Peyer's patch (tissue), 4 donors: ENCODE measurements at regions not wholly inside any gene's neighbourhood (a gene's known extent, or its start where the extent isn't known, plus 50 kb on each side); places are given as distances from the start of the nearest gene placed in this dataset.

Experiments
- DNase-seq, 3 donors: peaks; one replicate each; pipeline ENCODE4 v3.0.0-alpha.2; 2017 to 2019
- H3K27ac ChIP-seq, 4 donors: fragments of 200-600 bp; sonication (generic); one replicate each; pipeline ENCODE4 v1.5.1; 2016 to 2019
- H3K27me3 ChIP-seq, 2 donors: fragments of 200-600 bp; sonication (generic); one replicate each; pipeline ENCODE4 v1.5.1; 2019
- H3K36me3 ChIP-seq, 3 donors: fragments of 200-600 bp; sonication (generic); one replicate each; pipeline ENCODE4 v1.5.1; 2016 to 2019
- H3K4me1 ChIP-seq, 4 donors: fragments of 200-600 bp; sonication (generic); one replicate each; pipeline ENCODE4 v1.5.1; 2016 to 2019
- H3K4me3 ChIP-seq, 4 donors: fragments of 200-600 bp; sonication (generic); 1 replicate in 3 of 4; 2 replicates in 1 of 4; pipeline ENCODE4 v1.5.1; 2016 to 2019; ENCODE audit warnings: mild to moderate bottlenecking in 1 of 4
- H3K9me3 ChIP-seq, 4 donors: fragments of 200-600 bp; sonication (generic); one replicate each; pipeline ENCODE4 v1.5.1; 2016 to 2019; ENCODE audit warnings: mild to moderate bottlenecking in 1 of 4
- POLR2A ChIP-seq, 2 donors: fragments of 450-650 bp; IDR thresholded peaks; one replicate each; pipeline ENCODE4 v1.5.1; 2017; ENCODE audit warnings: antibody characterized with exemption in 2 of 2, mild to moderate bottlenecking in 2 of 2, moderate library complexity in 2 of 2
- TF ChIP-seq, protein P1 (sequence below), 6 experiments: fragments of 450-650 bp in 4 of 6; fragments of 200-600 bp in 2 of 6; sonication (generic) in 1 of 6; IDR thresholded peaks; one replicate each; pipeline ENCODE4 v1.5.1; 2017 to 2019; ENCODE audit warnings: antibody characterized with exemption in 6 of 6, mild to moderate bottlenecking in 3 of 6, moderate library complexity in 1 of 6

DNA sequence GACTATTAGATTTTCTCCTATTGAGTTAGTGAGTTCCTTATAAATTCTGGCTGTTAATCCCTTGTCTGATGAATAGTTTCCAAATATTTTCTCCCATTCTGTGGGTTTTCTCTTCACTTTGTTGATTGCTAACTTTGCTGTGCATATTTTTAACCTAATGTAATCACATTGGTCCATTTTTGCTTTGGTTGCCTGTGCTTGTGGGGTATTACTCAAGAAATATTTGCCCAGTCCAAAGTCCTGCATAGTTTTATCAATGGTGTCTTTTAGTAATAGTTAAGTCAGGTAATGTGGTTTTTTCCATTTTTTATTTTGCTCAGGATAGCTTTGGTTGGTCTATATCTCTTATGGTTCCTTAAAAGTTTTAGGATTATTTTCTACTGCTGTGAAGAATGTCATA, 490.3 kb downstream of the ARAP2 start:
- no peak for DNase-seq
- H3K4me1 ChIP-seq = no peaks in the 10 kb centered on the region
- H3K4me3 ChIP-seq = no peak overlapping the region
- H3K27ac ChIP-seq = no peak overlapping the region
- H3K9me3 ChIP-seq = no peaks in the 10 kb centered on the region
- TF ChIP-seq POLR2A (IDR thresholded peaks at IDR 0.05) = no peak
- TF ChIP-seq, protein P1, sequence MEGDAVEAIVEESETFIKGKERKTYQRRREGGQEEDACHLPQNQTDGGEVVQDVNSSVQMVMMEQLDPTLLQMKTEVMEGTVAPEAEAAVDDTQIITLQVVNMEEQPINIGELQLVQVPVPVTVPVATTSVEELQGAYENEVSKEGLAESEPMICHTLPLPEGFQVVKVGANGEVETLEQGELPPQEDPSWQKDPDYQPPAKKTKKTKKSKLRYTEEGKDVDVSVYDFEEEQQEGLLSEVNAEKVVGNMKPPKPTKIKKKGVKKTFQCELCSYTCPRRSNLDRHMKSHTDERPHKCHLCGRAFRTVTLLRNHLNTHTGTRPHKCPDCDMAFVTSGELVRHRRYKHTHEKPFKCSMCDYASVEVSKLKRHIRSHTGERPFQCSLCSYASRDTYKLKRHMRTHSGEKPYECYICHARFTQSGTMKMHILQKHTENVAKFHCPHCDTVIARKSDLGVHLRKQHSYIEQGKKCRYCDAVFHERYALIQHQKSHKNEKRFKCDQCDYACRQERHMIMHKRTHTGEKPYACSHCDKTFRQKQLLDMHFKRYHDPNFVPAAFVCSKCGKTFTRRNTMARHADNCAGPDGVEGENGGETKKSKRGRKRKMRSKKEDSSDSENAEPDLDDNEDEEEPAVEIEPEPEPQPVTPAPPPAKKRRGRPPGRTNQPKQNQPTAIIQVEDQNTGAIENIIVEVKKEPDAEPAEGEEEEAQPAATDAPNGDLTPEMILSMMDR (IDR thresholded peaks at IDR 0.05) = no peak
- no peaks in the 10 kb centered on the region for H3K36me3 ChIP-seq
- no peaks in the 10 kb centered on the region for H3K27me3 ChIP-seq

DNA sequence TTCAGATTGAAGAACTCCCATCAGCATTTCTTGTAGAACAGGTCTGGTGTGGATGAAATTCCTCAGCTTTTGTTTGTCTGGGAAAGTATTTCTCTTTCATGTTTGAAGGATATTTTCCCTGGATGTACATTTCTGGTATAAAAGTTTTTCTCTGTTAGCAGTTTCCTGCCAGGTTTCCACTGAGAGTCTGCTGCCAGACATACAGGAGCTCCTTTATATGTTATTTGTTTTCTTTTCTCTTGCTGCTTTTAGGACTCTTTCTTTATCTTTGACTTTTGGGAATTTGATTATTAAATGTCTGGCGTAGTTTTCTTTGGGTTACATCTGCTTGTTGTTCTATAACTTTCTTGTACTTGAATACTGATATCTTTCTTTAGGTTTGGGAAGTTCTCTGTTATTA, 486.5 kb downstream of the ARAP2 start:
- Histone ChIP-seq H3K36me3 (no peaks in the 10 kb centered on the region), H3K27me3 (no peaks in the 10 kb centered on the region), H3K9me3 (no peaks in the 10 kb centered on the region), H3K4me1 (no peaks in the 10 kb centered on the region), H3K4me3 (no peak overlapping the region), H3K27ac (no peak overlapping the region)
- DNase-seq = no peak
- TF ChIP-seq, protein P1 (IDR thresholded peaks at IDR 0.05) = no peak
- no peak for TF ChIP-seq POLR2A (IDR thresholded peaks at IDR 0.05)

DNA sequence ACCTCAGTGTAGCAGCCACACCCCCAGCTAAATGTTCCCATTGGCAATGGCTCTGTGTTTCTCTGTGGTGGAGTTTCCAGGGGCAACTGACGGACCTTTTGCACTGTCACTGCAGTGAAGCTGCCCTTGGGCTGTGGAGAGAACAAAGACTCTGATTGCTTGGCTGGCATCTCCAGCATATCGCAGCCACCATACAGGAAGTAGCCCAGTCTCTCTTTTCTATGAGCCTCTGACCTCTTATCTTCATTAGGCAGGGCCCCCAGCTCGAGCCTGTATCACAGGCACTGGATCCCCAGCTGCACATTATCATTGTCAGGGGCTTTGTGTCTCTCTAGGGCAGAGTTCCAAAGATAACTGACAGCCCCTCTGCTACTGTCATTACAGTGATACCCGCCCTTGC, 483.5 kb downstream of the ARAP2 start:
- Histone ChIP-seq H3K36me3 (no peaks in the 10 kb centered on the region), H3K9me3 (no peaks in the 10 kb centered on the region), H3K27me3 (no peaks in the 10 kb centered on the region), H3K27ac (no peak overlapping the region), H3K4me3 (no peak overlapping the region), H3K4me1 (no peaks in the 10 kb centered on the region)
- TF ChIP-seq, protein P1 (IDR thresholded peaks at IDR 0.05) = no peak
- no peak for TF ChIP-seq POLR2A (IDR thresholded peaks at IDR 0.05)
- DNase-seq = no peak

DNA sequence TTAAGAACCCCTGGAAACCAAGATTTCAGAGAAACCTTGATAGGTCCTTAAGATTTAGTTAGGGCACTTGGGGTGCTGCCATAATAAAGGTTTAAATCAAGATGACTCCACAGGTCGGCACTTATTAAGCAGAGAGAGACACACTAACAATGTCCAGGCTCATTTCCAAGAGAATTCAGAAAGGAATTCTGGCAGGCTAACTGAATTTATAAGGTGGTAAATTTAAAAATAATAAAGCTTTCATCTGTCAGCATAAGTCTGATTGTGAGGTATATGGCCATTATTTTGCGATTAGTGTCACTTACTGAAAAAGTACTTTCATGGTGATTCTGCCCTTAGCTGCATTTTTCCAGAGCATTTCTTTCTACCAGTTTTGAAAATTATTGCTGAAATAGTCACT, 472.7 kb downstream of the ARAP2 start:
- Histone ChIP-seq H3K4me1 (no peaks in the 10 kb centered on the region), H3K4me3 (no peak overlapping the region), H3K9me3 (no peaks in the 10 kb centered on the region), H3K27me3 (no peaks in the 10 kb centered on the region), H3K36me3 (no peaks in the 10 kb centered on the region), H3K27ac (no peak overlapping the region)
- no peak for TF ChIP-seq POLR2A (IDR thresholded peaks at IDR 0.05)
- TF ChIP-seq, protein P1 (IDR thresholded peaks at IDR 0.05) = no peak
- no peak for DNase-seq

DNA sequence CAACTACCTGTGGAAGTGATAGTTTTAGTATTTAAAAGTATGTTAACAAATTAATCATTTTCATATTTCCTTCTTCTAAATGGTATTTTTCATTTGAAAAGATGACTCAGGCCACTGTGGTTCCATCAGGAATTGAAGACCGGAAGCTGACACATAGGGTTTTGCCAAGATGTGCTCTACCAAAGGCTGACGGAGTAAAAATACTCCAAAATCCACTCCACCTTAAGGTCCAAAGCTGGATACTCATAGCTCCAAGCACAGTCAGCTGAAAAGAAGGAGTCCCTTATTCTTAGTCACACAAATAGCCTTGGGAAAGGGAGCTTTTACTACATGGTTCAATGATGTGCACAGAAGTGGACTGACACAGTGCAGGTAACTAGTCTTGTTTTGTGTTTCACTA, 472.0 kb downstream of the ARAP2 start:
- H3K4me3 ChIP-seq = no peak overlapping the region
- H3K36me3 ChIP-seq = no peaks in the 10 kb centered on the region
- H3K9me3 ChIP-seq = no peaks in the 10 kb centered on the region
- H3K27ac ChIP-seq = no peak overlapping the region
- H3K27me3 ChIP-seq = no peaks in the 10 kb centered on the region
- no peak for DNase-seq
- no peaks in the 10 kb centered on the region for H3K4me1 ChIP-seq
- TF ChIP-seq, protein P1 (IDR thresholded peaks at IDR 0.05) = no peak
- no peak for TF ChIP-seq POLR2A (IDR thresholded peaks at IDR 0.05)

DNA sequence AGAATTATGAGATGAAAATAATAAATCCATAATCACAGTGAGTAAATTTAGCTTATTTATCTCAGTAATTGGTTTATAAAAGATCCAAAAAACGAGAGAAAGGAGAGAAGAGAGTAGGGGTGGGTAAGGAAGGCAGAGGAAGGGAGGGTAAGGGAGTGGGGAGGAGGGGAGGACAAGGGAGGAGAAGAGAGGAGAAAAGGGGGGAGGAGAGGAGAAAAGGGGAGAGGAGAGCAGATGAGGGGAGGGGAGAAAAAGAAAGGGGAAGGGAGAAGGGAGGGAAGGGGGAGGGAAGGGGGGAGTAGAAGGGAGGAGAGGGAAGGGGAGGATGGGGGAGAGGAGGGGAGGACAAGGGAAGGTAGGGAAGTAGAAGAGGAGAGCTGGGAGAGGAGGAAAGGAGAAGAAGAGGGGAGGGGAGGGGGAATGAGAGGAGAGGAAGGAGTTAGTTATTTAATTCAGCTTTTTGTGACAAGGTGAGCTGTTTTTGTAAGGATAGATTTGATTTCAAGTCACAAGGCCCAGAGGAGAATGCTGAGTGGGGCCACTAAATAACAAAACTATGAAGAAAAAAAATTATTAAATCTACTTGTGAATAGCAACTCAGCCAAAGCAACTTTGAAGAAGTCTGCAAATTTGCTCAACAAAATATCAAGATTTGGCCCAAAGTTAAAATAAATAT, 454.3 kb downstream of the ARAP2 start:
- Histone ChIP-seq H3K4me1 (no peaks in the 10 kb centered on the region), H3K27ac (no peak overlapping the region), H3K27me3 (no peaks in the 10 kb centered on the region), H3K4me3 (no peak overlapping the region), H3K9me3 (no peaks in the 10 kb centered on the region), H3K36me3 (no peaks in the 10 kb centered on the region)
- no peak for DNase-seq
- no peak for TF ChIP-seq POLR2A (IDR thresholded peaks at IDR 0.05)
- TF ChIP-seq, protein P1 (IDR thresholded peaks at IDR 0.05) = no peak
